H1 (cell line): ENCODE measurements at regions not wholly inside any gene's neighbourhood (a gene's known extent, or its start where the extent isn't known, plus 50 kb on each side); places are given as distances from the start of the nearest gene placed in this dataset.

Experiments used
- CTCF ChIA-PET: fragments of 300-600 bp; sonication (Branson Sonifier 250); formaldehyde crosslinking; loops from one replicate; lab custom pipeline; 2021; ENCODE audit not compliant: partially characterized antibody; lab: Charles Lee
- POLR2A ChIA-PET: fragments of 300-600 bp; sonication (Branson Sonifier 250); formaldehyde crosslinking; loops from one replicate; lab custom pipeline; 2021; ENCODE audit warnings: inconsistent platforms; ENCODE audit not compliant: partially characterized antibody; lab: Charles Lee
- DNase-seq, 2 experiments: peaks; one replicate each; pipeline versions ENCODE4 v3.0.0 to v3.0.0-alpha.2; 2010 to 2022; ENCODE audit warnings: low spot score in 2 of 2, low read depth in 1 of 2, mixed read lengths in 1 of 2
- FAIRE-seq: peaks from 2 replicates; lab custom pipeline; 2011; peaks lifted over from hg19 to GRCh38; lab: Jason Lieb, UNC
- H2AFZ ChIP-seq: 2 replicates; pipeline ENCODE4 v1.8.1; 2012; ENCODE audit warnings: low read length, inconsistent platforms
- H2AK5ac ChIP-seq: 2 replicates; pipeline ENCODE4 v1.6.1; 2013; ENCODE audit warnings: low read depth, low read length
- H2BK120ac ChIP-seq: replicated peaks from 2 replicates; pipeline ENCODE3; 2013; ENCODE audit warnings: low read depth, low read length, inconsistent platforms
- H2BK12ac ChIP-seq: 2 replicates; pipeline ENCODE4 v1.6.1; 2013; ENCODE audit warnings: low read depth, low read length
- H2BK15ac ChIP-seq: 2 replicates; pipeline ENCODE4 v1.6.1; 2013; ENCODE audit warnings: low read length
- H2BK20ac ChIP-seq: 2 replicates; pipeline ENCODE4 v1.6.1; 2013; ENCODE audit warnings: low read length
- H2BK5ac ChIP-seq: 2 replicates; pipeline ENCODE4 v1.6.1; 2013; ENCODE audit warnings: low read depth, low read length
- H3K14ac ChIP-seq: 2 replicates; pipeline ENCODE4 v1.6.1; 2013; ENCODE audit warnings: inconsistent platforms; ENCODE audit not compliant: insufficient read length
- H3K18ac ChIP-seq: 2 replicates; pipeline ENCODE4 v1.6.1; 2013; ENCODE audit warnings: low read length; ENCODE audit errors: extremely low read depth
- H3K23ac ChIP-seq: 2 replicates; pipeline ENCODE4 v1.6.1; 2013; ENCODE audit warnings: inconsistent platforms; ENCODE audit not compliant: insufficient read length
- H3K23me2 ChIP-seq: 2 replicates; pipeline ENCODE4 v1.6.1; 2013; ENCODE audit warnings: low read depth, low read length
- H3K27ac ChIP-seq: 2 replicates; pipeline ENCODE4 v1.6.1; 2011; ENCODE audit warnings: low read depth, low read length, inconsistent platforms
- H3K27me3 ChIP-seq, 4 experiments: replicated peaks in 1 of 4; 1 replicate in 1 of 4; 2 replicates in 3 of 4; pipeline versions ENCODE4 v1.6.1 to v1.8.1; 2011 to 2013; ENCODE audit warnings: low read length in 3 of 4, mild to moderate bottlenecking in 3 of 4, inconsistent platforms in 2 of 4, mixed read lengths in 2 of 4, moderate library complexity in 1 of 4; ENCODE audit not compliant: control insufficient read depth in 3 of 4, insufficient read depth in 3 of 4; ENCODE audit errors: extremely low read depth in 1 of 4
- H3K36me3 ChIP-seq, 4 experiments: 2 replicates each; pipeline versions ENCODE4 v1.6.1 to v1.8.1; 2011 to 2013; ENCODE audit warnings: mild to moderate bottlenecking in 4 of 4, low read length in 3 of 4, moderate library complexity in 2 of 4, control low read depth in 1 of 4, inconsistent platforms in 1 of 4; ENCODE audit not compliant: insufficient read depth in 4 of 4, control insufficient read depth in 2 of 4
- H3K4ac ChIP-seq: replicated peaks from 2 replicates; pipeline ENCODE3; 2013; ENCODE audit warnings: low read length, low read depth, mixed read lengths, inconsistent platforms; ENCODE audit not compliant: insufficient read length
- H3K4me1 ChIP-seq, 4 experiments: replicated peaks in 1 of 4; 1 replicate in 1 of 4; 2 replicates in 3 of 4; pipeline versions ENCODE4 v1.6.1 to v1.8.1; 2011 to 2013; ENCODE audit warnings: low read length in 3 of 4, inconsistent platforms in 2 of 4, mixed read lengths in 1 of 4; ENCODE audit not compliant: insufficient read depth in 4 of 4, control insufficient read depth in 3 of 4
- H3K4me2 ChIP-seq, 2 experiments: 2 replicates each; pipeline versions ENCODE4 v1.6.1 to v1.8.1; 2011 to 2013; ENCODE audit warnings: low read depth in 2 of 2, low read length in 2 of 2, control low read depth in 1 of 2, inconsistent platforms in 1 of 2, mild to moderate bottlenecking in 1 of 2; ENCODE audit not compliant: insufficient read depth in 1 of 2
- H3K4me3 ChIP-seq, 4 experiments: fragments of 200-600, 300-600 bp in 1 of 4; sonication (generic), shearing (Covaris generic), sonication (Bioruptor Twin) in 1 of 4; 2 replicates each; pipeline versions ENCODE4 v1.5.1 to v1.8.1; 2011 to 2016; ENCODE audit warnings: low read length in 4 of 4, low read depth in 3 of 4, control low read depth in 2 of 4, inconsistent platforms in 2 of 4, mild to moderate bottlenecking in 2 of 4, mixed read lengths in 1 of 4, moderate library complexity in 1 of 4; ENCODE audit not compliant: insufficient read depth in 2 of 4; ENCODE audit errors: extremely low read depth in 1 of 4
- H3K56ac ChIP-seq: replicated peaks from 2 replicates; pipeline ENCODE3; 2013; ENCODE audit warnings: low read depth, mild to moderate bottlenecking, mixed read lengths, low read length, inconsistent platforms; ENCODE audit not compliant: insufficient read length
- H3K79me1 ChIP-seq: 2 replicates; pipeline ENCODE4 v1.6.1; 2013; ENCODE audit warnings: low read depth, low read length, control low read depth
- H3K79me2 ChIP-seq, 2 experiments: 2 replicates each; pipeline versions ENCODE4 v1.6.1 to v1.8.1; 2012 to 2013; ENCODE audit warnings: low read length in 2 of 2, mild to moderate bottlenecking in 2 of 2, inconsistent platforms in 1 of 2; ENCODE audit not compliant: insufficient read depth in 2 of 2, control insufficient read depth in 1 of 2
- H3K9ac ChIP-seq, 4 experiments: replicated peaks in 1 of 4; 1 replicate in 1 of 4; 2 replicates in 3 of 4; pipeline versions ENCODE4 v1.6.1 to v1.8.1; 2011 to 2013; ENCODE audit warnings: low read depth in 3 of 4, low read length in 3 of 4, control low read depth in 2 of 4, mild to moderate bottlenecking in 2 of 4, moderate library complexity in 2 of 4, inconsistent platforms in 1 of 4; ENCODE audit errors: extremely low read depth in 1 of 4
- H3K9me3 ChIP-seq, 2 experiments: 2 replicates each; pipeline versions ENCODE4 v1.6.1 to v1.8.1; 2012 to 2013; ENCODE audit warnings: mild to moderate bottlenecking in 2 of 2, moderate library complexity in 2 of 2, control low read depth in 1 of 2, inconsistent platforms in 1 of 2, low read depth in 1 of 2, low read length in 1 of 2, mixed read lengths in 1 of 2; ENCODE audit not compliant: insufficient read depth in 2 of 2
- H4K20me1 ChIP-seq, 2 experiments: replicated peaks in 1 of 2; 2 replicates each; pipeline versions ENCODE3 to v1.8.1; 2011 to 2013; ENCODE audit warnings: inconsistent platforms in 2 of 2, low read length in 2 of 2, mild to moderate bottlenecking in 1 of 2; ENCODE audit not compliant: insufficient read depth in 2 of 2, control insufficient read depth in 1 of 2
- H4K5ac ChIP-seq: 2 replicates; pipeline ENCODE4 v1.6.1; 2013; ENCODE audit warnings: low read length, low read depth, mixed read lengths, inconsistent platforms; ENCODE audit not compliant: insufficient read length
- H4K8ac ChIP-seq: 2 replicates; pipeline ENCODE4 v1.8.0; 2013; ENCODE audit warnings: mild to moderate bottlenecking, moderate library complexity, low read length, inconsistent platforms; ENCODE audit not compliant: insufficient read depth; ENCODE audit errors: extremely low read depth
- H4K91ac ChIP-seq: replicated peaks from 2 replicates; pipeline ENCODE3; 2013; ENCODE audit warnings: low read length, mixed read lengths, inconsistent platforms; ENCODE audit not compliant: insufficient read length
- CHD1 ChIP-seq: IDR thresholded peaks from 2 replicates; pipeline ENCODE4 v1.6.1; 2012; ENCODE audit warnings: low read depth, low read length, improper control_type of control experiment
- EGR1 ChIP-seq: IDR thresholded peaks from 2 replicates; pipeline ENCODE4 v1.6.1; 2011; ENCODE audit warnings: low read depth, low read length, borderline replicate concordance
- EZH2 ChIP-seq: fragments of 200-600 bp; sonication (generic); IDR thresholded peaks from 2 replicates; pipeline ENCODE4 v1.7.1; 2012; ENCODE audit warnings: low read depth, mild to moderate bottlenecking, moderate library complexity, low read length, inconsistent platforms; ENCODE audit not compliant: severe bottlenecking
- GTF2F1 ChIP-seq: IDR thresholded peaks from 2 replicates; pipeline ENCODE4 v1.6.1; 2012; ENCODE audit warnings: low read depth, low read length, improper control_type of control experiment, borderline replicate concordance
- MAFK ChIP-seq: IDR thresholded peaks from 2 replicates; pipeline ENCODE4 v1.6.1; 2012; ENCODE audit warnings: low read depth, mild to moderate bottlenecking, improper control_type of control experiment, low read length
- NANOG ChIP-seq: IDR thresholded peaks from 2 replicates; pipeline ENCODE4 v1.6.1; 2011; ENCODE audit warnings: low read length, low read depth, mild to moderate bottlenecking, inconsistent platforms; ENCODE audit not compliant: insufficient read depth, poor library complexity, severe bottlenecking
- POLR2A ChIP-seq, 2 experiments: IDR thresholded peaks; 1 replicate in 1 of 2; 2 replicates in 1 of 2; pipeline ENCODE4 v1.6.1; 2011; ENCODE audit warnings: low read depth in 2 of 2, low read length in 2 of 2, mild to moderate bottlenecking in 2 of 2; ENCODE audit errors: control extremely low read depth in 1 of 2
- POU5F1 ChIP-seq: IDR thresholded peaks from 2 replicates; pipeline ENCODE4 v1.6.1; 2011; ENCODE audit warnings: low read depth, mild to moderate bottlenecking, low read length, moderate library complexity
- RNF2 ChIP-seq: fragments of 200-900, 300-1000 bp; sonication (generic); IDR thresholded peaks from 2 replicates; pipeline ENCODE4 v1.7.1; 2016; ENCODE audit warnings: borderline replicate concordance, low read depth, mild to moderate bottlenecking, antibody characterized with exemption, low read length; ENCODE audit not compliant: poor library complexity, severe bottlenecking; ENCODE audit errors: missing control alignments
- SIN3A ChIP-seq, 2 experiments: IDR thresholded peaks in 1 of 2; conservative IDR thresholded peaks in 1 of 2; 2 replicates each; pipeline ENCODE4 v1.6.1; 2011 to 2012; ENCODE audit warnings: low read length in 2 of 2, improper control_type of control experiment in 1 of 2, low read depth in 1 of 2, mild to moderate bottlenecking in 1 of 2
- SP4 ChIP-seq: IDR thresholded peaks from 2 replicates; pipeline ENCODE4 v1.6.1; 2012; ENCODE audit warnings: low read length, inconsistent platforms
- SRF ChIP-seq: IDR thresholded peaks from 2 replicates; pipeline ENCODE4 v1.6.1; 2011; ENCODE audit warnings: mild to moderate bottlenecking, low read depth, low read length, moderate library complexity
- SUZ12 ChIP-seq: fragments of 200-600 bp; sonication (generic); IDR thresholded peaks from 2 replicates; pipeline ENCODE4 v1.6.1; 2012; ENCODE audit warnings: mild to moderate bottlenecking, inconsistent platforms, low read length, moderate library complexity, mixed read lengths
- ZNF274 ChIP-seq: IDR thresholded peaks from 2 replicates; pipeline ENCODE4 v1.7.0; 2012; ENCODE audit warnings: low read length, borderline replicate concordance; ENCODE audit errors: extremely low read depth
- TF ChIP-seq, protein P1 (sequence below): IDR thresholded peaks from 2 replicates; pipeline ENCODE4 v1.6.1; 2012; ENCODE audit warnings: inconsistent platforms

DNA sequence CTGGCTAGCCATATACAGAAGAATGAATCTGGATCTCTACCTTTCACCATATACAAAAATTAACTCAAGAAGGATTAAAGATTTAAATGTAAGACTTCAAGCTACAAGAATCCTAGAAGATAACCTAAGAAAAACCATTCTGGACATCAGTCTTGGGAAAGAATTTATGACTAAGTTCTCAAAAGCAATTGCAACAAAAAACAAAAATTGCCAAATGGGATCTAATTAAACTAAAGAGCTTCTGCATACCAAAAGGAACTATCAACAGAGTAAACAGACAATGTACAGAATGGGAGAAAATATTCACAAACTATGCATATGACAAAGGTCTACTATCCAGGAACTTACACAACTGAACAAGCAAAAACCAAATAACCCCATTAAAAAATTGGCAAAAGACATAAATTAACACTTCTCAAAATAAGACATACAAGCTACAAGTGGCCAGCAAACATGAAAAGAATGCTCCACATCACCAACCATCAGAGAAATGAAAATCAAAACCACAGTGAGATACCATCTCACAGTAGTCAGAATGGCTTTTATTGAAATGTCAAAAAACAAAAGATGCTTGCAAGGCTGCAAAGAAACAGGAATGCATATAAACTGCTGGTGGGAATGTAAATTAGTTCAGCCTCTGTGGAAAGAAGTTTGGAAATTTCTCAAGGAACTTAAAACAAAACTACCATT is 66.8 kb upstream of the RSPO3 start:
- Histone ChIP-seq H2BK5ac (no peak overlapping the region), H3K4me3 (no peak overlapping the region), H3K23ac (no peak overlapping the region), H3K23me2 (no peaks in the 10 kb centered on the region), H4K91ac (no peak overlapping the region), H2BK20ac (no peak overlapping the region), H3K14ac (no peak overlapping the region), H3K4me1 (no peaks in the 10 kb centered on the region), H2BK15ac (no peak overlapping the region), H3K4me2 (no peak overlapping the region), H3K18ac (no peak overlapping the region), H3K27me3 (no peaks in the 10 kb centered on the region), H3K4ac (no peak overlapping the region), H3K56ac (no peak overlapping the region), H2BK12ac (no peak overlapping the region), H3K27ac (no peak overlapping the region), H4K20me1 (no peaks in the 10 kb centered on the region), H4K8ac (no peak overlapping the region), H3K79me1 (no peaks in the 10 kb centered on the region), H2BK120ac (no peak overlapping the region), H3K9me3 (no peaks in the 10 kb centered on the region), H2AFZ (no peak overlapping the region), H3K9ac (no peak overlapping the region), H3K79me2 (no peaks in the 10 kb centered on the region), H2AK5ac (no peak overlapping the region), H3K36me3 (no peaks in the 10 kb centered on the region), H4K5ac (no peak overlapping the region)
- no peak for FAIRE-seq
- CTCF ChIA-PET: interaction anchor here (1.1 to 2.0 kb wide), 2 partner anchors 13 to 18 kb away, joined by 3 to 4 read pairs; no protein-coding TSS in a partner anchor
- POLR2A ChIA-PET: no interaction called here
- DNase-seq: no peak
- TF ChIP-seq MAFK: no peak
- TF ChIP-seq POLR2A (IDR thresholded peaks at IDR 0.05; ENCODE audit: control extremely low read depth in 1 of 2, low read depth in 2 of 2, low read length in 2 of 2): no peak
- no peak for TF ChIP-seq GTF2F1
- no peak for TF ChIP-seq SRF
- TF ChIP-seq ZNF274: no peak
- TF ChIP-seq CHD1: no peak
- TF ChIP-seq SUZ12: no peak
- TF ChIP-seq EGR1: no peak
- no peak for TF ChIP-seq EZH2
- TF ChIP-seq SIN3A (conservative IDR thresholded peaks at IDR 0.05 in 1 of 2, IDR thresholded peaks at IDR 0.05 in 1 of 2; ENCODE audit: low read depth in 1 of 2, low read length in 2 of 2): no peak
- no peak for TF ChIP-seq RNF2
- TF ChIP-seq NANOG: no peak
- TF ChIP-seq, protein P1, sequence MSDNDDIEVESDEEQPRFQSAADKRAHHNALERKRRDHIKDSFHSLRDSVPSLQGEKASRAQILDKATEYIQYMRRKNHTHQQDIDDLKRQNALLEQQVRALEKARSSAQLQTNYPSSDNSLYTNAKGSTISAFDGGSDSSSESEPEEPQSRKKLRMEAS: no peak
- no peak for TF ChIP-seq SP4
- no peak for TF ChIP-seq POU5F1
